ENCODE measurements at regions not wholly inside any gene's neighbourhood (a gene's known extent, or its start where the extent isn't known, plus 50 kb on each side); places are given as distances from the start of the nearest gene placed in this dataset.

DNA sequence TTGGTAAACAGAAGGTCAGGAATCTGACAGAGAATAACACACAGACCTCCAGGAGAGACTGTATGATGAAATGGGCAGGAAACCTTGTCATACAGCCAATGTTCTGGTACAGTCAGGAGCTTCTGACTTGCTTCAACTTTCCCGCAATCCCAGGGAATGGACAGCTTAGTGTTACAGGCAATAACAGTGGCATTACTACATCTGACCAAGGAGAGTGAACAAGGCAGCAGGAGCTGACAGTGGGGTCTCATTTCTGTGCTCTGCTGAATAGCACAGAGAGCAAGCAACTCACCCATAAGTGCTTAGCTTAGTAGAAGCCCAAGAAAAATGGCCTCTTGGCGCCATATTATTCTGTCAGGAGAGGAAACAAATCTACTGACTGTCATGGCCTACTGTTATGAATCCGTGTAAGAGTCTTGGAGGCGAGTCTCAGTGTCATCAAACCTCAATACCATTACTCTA lies 186.2 kb upstream of the MTPN start:
- Mint-ChIP-seq H3K9me3 (no peaks in the 10 kb centered on the region), H3K4me3 (no peak overlapping the region), H3K27me3 (no peaks in the 10 kb centered on the region), H3K4me1 (no peaks in the 10 kb centered on the region), H3K27ac (no peak overlapping the region), H3K36me3 (no peaks in the 10 kb centered on the region)
- ATAC-seq (ENCODE audit: low read depth) (no peak), DNase-seq (no peak)
- POLR2A ChIA-PET = no interaction called here

DNA sequence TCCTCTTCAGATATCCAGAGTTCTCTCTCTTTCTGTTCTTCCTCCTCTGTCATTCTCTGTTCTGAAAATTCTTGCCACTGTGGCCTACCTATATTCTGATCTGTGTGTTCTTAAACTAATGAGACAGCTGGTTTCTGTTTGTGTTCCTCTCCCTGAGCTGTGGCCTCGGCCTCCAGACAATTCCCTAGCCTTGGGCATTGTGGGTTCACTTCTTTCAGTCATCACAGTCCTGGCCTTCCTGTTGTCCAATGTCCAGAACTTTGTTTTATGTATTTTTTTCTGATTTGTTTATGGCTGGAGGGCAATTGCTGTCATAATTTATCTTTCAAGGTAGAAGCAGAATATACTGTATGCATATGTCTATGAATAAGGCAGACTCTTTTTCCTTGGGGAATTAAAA lies 173.2 kb upstream of the MTPN start:
- Mint-ChIP-seq H3K9me3 (no peaks in the 10 kb centered on the region), H3K36me3 (no peaks in the 10 kb centered on the region), H3K27ac (no peak overlapping the region), H3K4me1 (no peaks in the 10 kb centered on the region), H3K27me3 (peaks cover 5% of the 10 kb centered on the region), H3K4me3 (no peak overlapping the region)
- DNase-seq = no peak
- no peak for ATAC-seq (ENCODE audit: low read depth)
- POLR2A ChIA-PET = no interaction called here

DNA sequence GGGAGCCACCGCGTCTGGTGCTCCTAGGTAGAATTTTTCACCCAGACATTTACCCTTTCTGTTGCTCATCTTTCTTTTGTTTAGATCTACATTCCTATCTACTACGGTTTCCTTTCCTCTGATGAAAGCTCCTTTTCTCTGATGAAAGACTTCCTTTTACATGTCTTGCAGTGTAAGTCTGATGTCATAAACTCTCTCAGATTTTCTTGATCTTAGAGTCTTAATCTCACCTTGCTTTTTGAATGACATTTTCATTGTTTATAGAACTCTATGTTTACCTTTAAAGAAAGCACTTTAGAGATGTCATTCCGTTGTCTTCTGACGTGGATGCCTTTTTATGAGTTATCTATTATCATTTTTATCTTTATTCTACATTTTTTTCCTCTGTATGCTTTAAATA lies 171.8 kb upstream of the MTPN start:
- H3K4me3 Mint-ChIP-seq = no peak overlapping the region
- ATAC-seq (ENCODE audit: low read depth) (no peak), DNase-seq (no peak)
- peaks cover 5% of the 10 kb centered on the region for H3K27me3 Mint-ChIP-seq
- H3K4me1 Mint-ChIP-seq = no peaks in the 10 kb centered on the region
- no peak overlapping the region for H3K27ac Mint-ChIP-seq
- H3K36me3 Mint-ChIP-seq = no peaks in the 10 kb centered on the region
- POLR2A ChIA-PET = no interaction called here
- H3K9me3 Mint-ChIP-seq = no peaks in the 10 kb centered on the region

DNA sequence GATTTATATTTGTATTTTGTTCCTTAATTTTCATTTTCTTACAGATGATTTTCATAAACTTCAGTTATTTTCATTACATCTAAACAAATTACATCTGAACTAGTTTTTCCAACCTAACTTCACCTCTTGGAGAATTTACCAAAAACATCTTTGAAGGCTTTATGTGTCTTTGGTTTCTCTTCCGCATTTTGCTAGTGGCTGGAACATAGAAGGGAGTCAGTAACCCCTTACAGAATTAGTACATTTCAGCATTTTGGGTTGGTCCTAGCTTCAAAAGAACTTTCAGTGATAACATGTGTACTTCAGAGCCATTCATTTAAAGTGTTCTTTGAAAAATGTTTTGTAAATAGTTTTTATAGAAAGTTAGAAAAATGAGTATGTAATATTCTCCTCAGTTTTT lies 169.8 kb upstream of the MTPN start:
- POLR2A ChIA-PET = no interaction called here
- no peaks in the 10 kb centered on the region for H3K9me3 Mint-ChIP-seq
- no peaks in the 10 kb centered on the region for H3K4me1 Mint-ChIP-seq
- no peak overlapping the region for H3K4me3 Mint-ChIP-seq
- no peaks in the 10 kb centered on the region for H3K36me3 Mint-ChIP-seq
- no peak for DNase-seq
- no peak for ATAC-seq (ENCODE audit: low read depth)
- H3K27ac Mint-ChIP-seq = no peak overlapping the region
- peaks cover 5% of the 10 kb centered on the region for H3K27me3 Mint-ChIP-seq

DNA sequence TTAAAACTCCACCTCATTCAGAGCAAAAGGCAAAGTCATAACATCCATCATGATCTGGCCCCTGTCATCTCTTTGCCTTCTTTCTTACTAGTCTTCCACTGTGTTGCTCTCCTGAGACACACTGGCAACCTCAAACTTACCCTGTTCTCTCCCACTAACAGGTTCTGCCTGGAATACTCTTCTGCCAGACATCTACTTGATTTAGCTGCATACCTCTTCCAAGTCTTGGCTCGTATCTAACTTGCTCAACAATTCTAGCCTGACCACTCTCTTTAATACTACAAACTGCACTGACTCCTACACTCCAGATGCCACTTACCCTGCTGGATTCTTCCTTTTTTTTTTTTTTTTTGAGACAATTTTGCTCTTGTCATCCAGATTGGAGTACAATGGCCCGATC lies 167.0 kb upstream of the MTPN start:
- H3K4me3 Mint-ChIP-seq = no peak overlapping the region
- ATAC-seq (ENCODE audit: low read depth) (no peak), DNase-seq (no peak)
- no peaks in the 10 kb centered on the region for H3K9me3 Mint-ChIP-seq
- no peaks in the 10 kb centered on the region for H3K36me3 Mint-ChIP-seq
- no peaks in the 10 kb centered on the region for H3K4me1 Mint-ChIP-seq
- H3K27ac Mint-ChIP-seq = no peak overlapping the region
- POLR2A ChIA-PET = no interaction called here
- peaks cover 7% of the 10 kb centered on the region for H3K27me3 Mint-ChIP-seq

DNA sequence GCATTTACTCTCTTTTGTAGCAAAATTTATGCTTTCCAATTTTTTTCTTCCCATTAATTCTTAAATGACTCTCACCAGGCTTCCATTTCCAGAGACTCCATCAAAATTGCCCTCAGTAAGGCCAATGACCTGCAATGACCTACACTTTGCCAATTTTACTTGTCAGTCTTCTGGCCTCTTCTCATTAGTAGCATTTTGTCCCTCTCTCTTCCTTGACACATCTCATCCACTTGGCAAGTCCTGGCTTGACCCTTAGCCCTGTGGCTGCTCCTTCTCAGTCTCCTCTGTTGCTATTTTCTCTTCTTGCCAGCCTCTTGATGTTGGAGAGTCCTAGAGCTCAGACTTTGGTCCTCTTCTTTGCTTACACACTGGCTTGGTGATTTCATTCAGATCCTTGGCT lies 166.1 kb upstream of the MTPN start:
- H3K9me3 Mint-ChIP-seq = no peaks in the 10 kb centered on the region
- peaks cover 7% of the 10 kb centered on the region for H3K27me3 Mint-ChIP-seq
- H3K4me1 Mint-ChIP-seq = no peaks in the 10 kb centered on the region
- POLR2A ChIA-PET = no interaction called here
- H3K27ac Mint-ChIP-seq = no peak overlapping the region
- no peaks in the 10 kb centered on the region for H3K36me3 Mint-ChIP-seq
- H3K4me3 Mint-ChIP-seq = no peak overlapping the region
- no peak for DNase-seq
- no peak for ATAC-seq (ENCODE audit: low read depth)

DNA sequence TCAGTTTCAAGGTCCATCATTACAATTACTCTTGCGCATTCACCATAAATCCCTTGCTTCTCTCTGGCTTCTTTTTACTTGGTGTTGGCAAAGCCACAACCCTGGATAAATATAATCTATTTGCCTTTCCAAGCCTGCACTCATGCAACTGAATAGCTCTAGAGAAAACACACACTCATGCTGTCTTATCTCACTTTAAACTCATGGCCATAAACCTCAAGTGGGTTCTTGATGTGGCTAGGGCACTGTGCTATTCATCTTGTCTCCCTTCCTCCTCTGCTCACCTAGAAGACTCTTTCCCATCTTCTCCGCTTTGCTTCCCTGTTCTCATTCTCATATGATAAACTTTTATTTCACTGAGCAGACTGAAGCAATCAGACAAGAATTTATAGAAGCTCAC lies 165.4 kb upstream of the MTPN start:
- Mint-ChIP-seq H3K4me1 (no peaks in the 10 kb centered on the region), H3K27ac (no peak overlapping the region), H3K27me3 (peaks cover 5% of the 10 kb centered on the region), H3K4me3 (no peak overlapping the region), H3K36me3 (no peaks in the 10 kb centered on the region), H3K9me3 (no peaks in the 10 kb centered on the region)
- POLR2A ChIA-PET = no interaction called here
- DNase-seq (no peak), ATAC-seq (ENCODE audit: low read depth) (no peak)

DNA sequence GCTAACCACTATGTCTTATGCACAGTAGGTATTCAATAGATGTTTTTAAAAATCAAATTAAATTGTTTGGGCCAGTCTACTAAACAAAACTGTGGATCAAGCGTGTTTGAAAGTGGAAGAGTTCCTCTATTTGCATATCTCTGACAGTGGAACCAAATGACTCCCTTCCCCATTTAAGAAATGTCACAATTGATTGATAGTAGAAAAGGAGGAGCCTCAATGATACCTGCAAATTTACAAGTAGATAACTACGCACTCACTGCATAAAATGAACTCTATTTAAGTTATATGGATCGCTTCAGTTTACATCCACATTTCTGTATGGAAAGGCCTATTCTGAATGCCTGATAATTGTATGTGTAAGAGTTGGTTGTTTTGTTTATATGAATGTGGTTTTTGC lies 163.3 kb upstream of the MTPN start:
- H3K4me1 Mint-ChIP-seq = no peaks in the 10 kb centered on the region
- no peak overlapping the region for H3K4me3 Mint-ChIP-seq
- H3K36me3 Mint-ChIP-seq = no peaks in the 10 kb centered on the region
- no peak for DNase-seq
- ATAC-seq (ENCODE audit: low read depth) = no peak
- H3K9me3 Mint-ChIP-seq = no peaks in the 10 kb centered on the region
- POLR2A ChIA-PET = no interaction called here
- peaks cover 2% of the 10 kb centered on the region for H3K27me3 Mint-ChIP-seq
- no peak overlapping the region for H3K27ac Mint-ChIP-seq

DNA sequence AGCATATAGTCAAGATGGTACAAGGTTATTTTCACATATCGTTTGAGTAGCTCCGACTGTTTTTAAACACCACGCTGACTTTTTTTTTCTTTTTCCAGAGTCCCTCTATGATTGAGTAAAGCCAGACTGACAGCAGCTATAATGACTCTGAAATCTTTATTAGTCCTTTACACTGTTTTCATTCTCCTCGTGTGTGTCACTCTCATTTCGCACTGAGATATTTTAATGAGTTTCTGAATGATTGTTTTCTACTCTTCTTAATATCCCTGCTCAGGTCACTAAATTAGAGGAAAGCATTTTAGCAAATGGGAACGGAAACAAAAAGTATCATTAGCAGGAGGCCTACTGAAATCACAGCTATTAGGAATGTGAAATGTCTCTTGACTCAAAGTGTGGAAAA lies 162.3 kb upstream of the MTPN start:
- H3K27ac Mint-ChIP-seq = no peak overlapping the region
- ATAC-seq (ENCODE audit: low read depth) = no peak
- H3K4me3 Mint-ChIP-seq = no peak overlapping the region
- H3K36me3 Mint-ChIP-seq = no peaks in the 10 kb centered on the region
- POLR2A ChIA-PET = no interaction called here
- peaks cover 2% of the 10 kb centered on the region for H3K27me3 Mint-ChIP-seq
- H3K9me3 Mint-ChIP-seq = no peaks in the 10 kb centered on the region
- H3K4me1 Mint-ChIP-seq = no peaks in the 10 kb centered on the region
- DNase-seq = no peak

DNA sequence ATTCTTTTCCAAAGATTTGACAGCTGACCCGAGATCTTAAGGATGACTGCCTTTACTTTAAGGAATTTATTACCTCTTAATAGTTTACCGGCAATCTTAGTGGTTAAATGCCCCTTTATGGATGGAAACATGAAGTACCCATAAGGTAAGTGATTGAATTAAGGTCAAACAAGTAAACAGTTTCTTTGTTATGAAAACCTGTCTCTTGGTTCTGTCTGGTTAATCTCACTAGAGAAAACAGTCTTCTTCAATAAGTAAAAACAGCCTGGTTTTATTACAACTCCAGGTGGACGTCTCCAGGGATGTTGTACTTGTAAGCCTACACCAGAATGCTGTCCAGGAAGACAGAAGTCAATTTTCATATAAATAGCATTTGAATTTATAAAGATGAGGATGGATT lies 161.8 kb upstream of the MTPN start:
- POLR2A ChIA-PET = no interaction called here

DNA sequence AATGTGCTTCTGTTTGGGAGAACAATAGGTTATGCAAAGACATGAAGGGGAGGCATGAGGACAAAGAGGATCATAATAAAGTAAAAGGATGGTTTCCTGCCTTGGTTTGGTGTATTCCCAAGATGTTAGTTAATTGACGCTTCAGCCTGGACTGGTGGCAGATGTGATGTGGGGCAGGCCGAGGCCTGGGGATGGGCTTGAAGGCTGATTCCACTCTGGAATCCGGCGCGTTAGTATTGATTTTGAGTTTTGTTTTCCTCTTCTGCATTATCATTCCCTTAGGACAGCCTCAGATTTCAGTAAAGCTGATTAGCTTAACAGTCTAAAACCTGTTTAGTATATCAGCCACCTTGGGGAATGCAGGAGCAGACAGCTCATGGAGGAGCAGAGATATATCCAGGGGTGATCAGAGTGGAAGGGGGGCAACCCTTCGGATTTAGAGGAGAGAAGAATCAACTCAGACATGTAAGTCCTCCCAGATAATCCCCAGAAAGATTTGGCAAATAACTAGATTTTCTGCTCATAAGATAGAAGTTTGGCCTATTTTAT lies 159.8 kb upstream of the MTPN start:
- ATAC-seq (ENCODE audit: low read depth) (no peak), DNase-seq (no peak)
- Mint-ChIP-seq H3K36me3 (no peaks in the 10 kb centered on the region), H3K4me3 (no peak overlapping the region), H3K27ac (no peak overlapping the region), H3K9me3 (no peaks in the 10 kb centered on the region), H3K27me3 (peaks cover 2% of the 10 kb centered on the region), H3K4me1 (no peaks in the 10 kb centered on the region)
- POLR2A ChIA-PET = no interaction called here

More for the DNA sequence above, 161.8 kb upstream of the MTPN start:
- H3K4me3 Mint-ChIP-seq = no peak overlapping the region
- ATAC-seq (ENCODE audit: low read depth) (no peak), DNase-seq (no peak)
- H3K27ac Mint-ChIP-seq = no peak overlapping the region
- no peaks in the 10 kb centered on the region for H3K36me3 Mint-ChIP-seq
- no peaks in the 10 kb centered on the region for H3K9me3 Mint-ChIP-seq
- H3K4me1 Mint-ChIP-seq = no peaks in the 10 kb centered on the region
- H3K27me3 Mint-ChIP-seq = peaks cover 2% of the 10 kb centered on the region

DNA sequence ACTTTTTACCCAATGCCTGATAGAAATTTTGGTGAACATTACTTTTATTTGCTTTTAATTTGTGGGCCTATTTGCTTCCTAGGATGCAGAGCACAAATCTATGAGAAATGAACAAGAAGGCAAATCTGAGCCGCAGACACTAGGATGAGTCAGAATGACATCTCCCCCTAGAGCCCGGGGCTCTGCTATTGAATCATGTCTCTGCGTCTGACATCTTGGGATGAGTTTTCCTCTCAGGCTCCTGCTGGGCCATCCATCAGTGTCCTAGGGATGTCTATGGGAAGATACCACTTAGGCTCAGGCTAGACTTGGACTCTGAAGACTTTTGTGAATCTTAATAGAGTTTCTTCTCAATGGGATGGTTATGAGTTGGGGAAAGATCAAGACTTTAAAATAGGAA lies 157.3 kb upstream of the MTPN start:
- no peaks in the 10 kb centered on the region for H3K9me3 Mint-ChIP-seq
- H3K4me1 Mint-ChIP-seq = no peaks in the 10 kb centered on the region
- H3K27ac Mint-ChIP-seq = no peak overlapping the region
- no peak for DNase-seq
- peaks cover 1% of the 10 kb centered on the region for H3K27me3 Mint-ChIP-seq
- POLR2A ChIA-PET = no interaction called here
- no peaks in the 10 kb centered on the region for H3K36me3 Mint-ChIP-seq
- no peak for ATAC-seq (ENCODE audit: low read depth)
- H3K4me3 Mint-ChIP-seq = no peak overlapping the region

DNA sequence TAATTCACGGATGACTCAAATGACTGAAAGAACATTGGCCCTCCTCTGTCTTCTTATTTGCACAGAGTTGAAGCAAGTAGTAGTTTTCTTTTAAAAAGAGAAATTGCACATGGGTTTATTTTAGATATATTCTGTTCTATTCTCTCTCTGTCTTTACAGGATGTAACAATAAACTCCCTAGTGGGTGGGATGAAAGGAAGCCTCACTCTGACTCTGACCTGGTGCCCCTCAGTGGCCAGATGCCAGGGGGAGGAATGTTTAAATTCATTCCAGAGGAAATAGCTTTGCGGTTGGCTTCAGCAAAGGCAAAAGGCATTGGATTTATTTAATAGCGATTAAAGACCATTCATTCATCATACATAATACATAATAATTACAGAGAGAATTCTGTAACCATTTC lies 156.4 kb upstream of the MTPN start:
- Mint-ChIP-seq H3K9me3 (no peaks in the 10 kb centered on the region), H3K27ac (no peak overlapping the region), H3K4me3 (no peak overlapping the region), H3K36me3 (no peaks in the 10 kb centered on the region), H3K4me1 (no peaks in the 10 kb centered on the region), H3K27me3 (no peaks in the 10 kb centered on the region)
- DNase-seq (no peak), ATAC-seq (ENCODE audit: low read depth) (no peak)
- POLR2A ChIA-PET = no interaction called here

DNA sequence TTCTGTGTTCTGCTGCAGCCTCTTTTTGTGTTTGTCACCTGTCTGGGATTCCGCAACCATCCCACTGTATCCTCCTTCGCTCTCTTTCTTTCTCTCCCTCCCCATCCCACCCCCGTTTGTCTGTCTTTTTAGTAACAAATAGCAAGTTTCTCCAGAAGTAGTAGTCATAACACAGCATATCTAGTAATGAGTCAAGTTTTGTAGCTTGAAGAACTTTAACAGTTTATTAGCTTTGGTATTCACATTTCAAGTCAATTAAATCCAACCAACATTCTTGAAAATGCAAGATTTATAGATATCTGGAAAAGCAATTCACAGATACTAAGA lies 154.1 kb upstream of the MTPN start:
- Mint-ChIP-seq H3K36me3 (no peaks in the 10 kb centered on the region), H3K4me1 (no peaks in the 10 kb centered on the region), H3K4me3 (no peak overlapping the region), H3K27ac (no peak overlapping the region), H3K27me3 (no peaks in the 10 kb centered on the region), H3K9me3 (no peaks in the 10 kb centered on the region)
- ATAC-seq (ENCODE audit: low read depth) (no peak), DNase-seq (no peak)
- POLR2A ChIA-PET = no interaction called here

DNA sequence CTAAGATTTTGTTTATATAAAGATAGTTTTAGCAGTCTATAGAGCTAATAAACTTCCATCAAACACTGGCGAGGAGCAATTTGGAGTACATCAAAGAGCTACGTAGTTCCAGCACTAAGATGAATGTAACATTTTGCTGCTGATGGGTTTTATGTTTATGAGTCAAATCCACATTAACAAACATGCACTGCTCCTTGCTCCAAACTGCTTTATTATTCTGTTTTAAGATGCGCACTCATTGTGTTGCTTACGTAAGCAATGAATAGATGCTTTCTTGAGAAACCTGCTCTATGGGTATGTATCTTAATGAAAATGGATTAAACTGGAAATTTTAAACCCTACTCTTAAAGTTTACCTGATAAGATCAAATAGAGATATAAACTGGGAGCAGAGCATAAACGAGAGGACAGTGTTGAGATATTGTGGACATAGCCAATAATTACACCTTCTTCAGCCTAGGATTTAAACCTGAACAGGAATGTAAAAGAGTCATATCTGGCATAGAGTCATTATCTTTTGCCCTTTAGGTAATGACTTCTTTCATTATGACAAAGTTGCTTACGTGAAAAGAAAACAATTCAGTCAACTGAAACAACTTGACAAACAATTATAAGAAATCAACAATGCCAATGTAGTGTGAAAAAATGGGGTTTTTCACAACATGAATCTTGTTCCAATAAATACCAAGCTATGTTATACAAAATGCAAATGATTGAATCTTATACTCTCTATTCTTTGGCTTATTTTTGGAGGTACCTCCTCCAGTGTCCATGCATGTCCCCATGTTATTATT lies 153.5 kb upstream of the MTPN start:
- no peak overlapping the region for H3K4me3 Mint-ChIP-seq
- no peaks in the 10 kb centered on the region for H3K36me3 Mint-ChIP-seq
- no peaks in the 10 kb centered on the region for H3K27me3 Mint-ChIP-seq
- no peaks in the 10 kb centered on the region for H3K9me3 Mint-ChIP-seq
- ATAC-seq (ENCODE audit: low read depth) (no peak), DNase-seq (no peak)
- no peak overlapping the region for H3K27ac Mint-ChIP-seq
- POLR2A ChIA-PET = no interaction called here
- no peaks in the 10 kb centered on the region for H3K4me1 Mint-ChIP-seq

All from activated naive CD8-positive, alpha-beta T cell treated with anti-CD3 and anti-CD28 coated beads, Interleukin-2, amount 10 ng/mL, durations not matched to agents 7 days and 5 days (primary cell).